ENCODE measurements at regions not wholly inside any gene's neighbourhood (a gene's known extent, or its start where the extent isn't known, plus 50 kb on each side); places are given as distances from the start of the nearest gene placed in this dataset.
"Not testable (repeated sequence)": the region's sequence is repeated elsewhere in the genome, so short reads cannot be mapped to it uniquely, and the experiment has no call there.

- no peak overlapping the region for H3K27ac ChIP-seq (ENCODE audit: low read depth in 2 of 2, low read length in 2 of 2)
- H3K9me3 ChIP-seq (ENCODE audit: control insufficient read depth in 2 of 2, low read length in 2 of 2), result no peaks in the 10 kb centered on the region
Observed at GRCh38 chr18:39230086-39230803, 1664.6 kb upstream of the CELF4 start.

GRCh38 chr18:39227769-39228168 is 1662.2 kb upstream of the CELF4 start:
- H3K36me3 ChIP-seq (ENCODE audit: control insufficient read depth in 2 of 2, insufficient read depth in 2 of 2, low read length in 2 of 2), result not testable (repeated sequence)

More at GRCh38 chr18:39230086-39230803, 1664.6 kb upstream of the CELF4 start:
- Histone ChIP-seq H3K9ac (ENCODE audit: low read depth in 1 of 2, low read length in 2 of 2) (no peak overlapping the region), H3K36me3 (ENCODE audit: control insufficient read depth in 2 of 2, insufficient read depth in 2 of 2, low read length in 2 of 2) (no peaks in the 10 kb centered on the region), H3K4me3 (ENCODE audit: low read length in 2 of 2) (no peak overlapping the region), H3K4me1 (ENCODE audit: control insufficient read depth in 2 of 2, insufficient read depth in 2 of 2, low read length in 2 of 2) (no peaks in the 10 kb centered on the region), H3K27me3 (ENCODE audit: control insufficient read depth in 2 of 2, insufficient read depth in 2 of 2, low read length in 2 of 2) (no peaks in the 10 kb centered on the region)

GRCh38 chr18:39225373-39225772 is 1659.8 kb upstream of the CELF4 start:
- H3K36me3 ChIP-seq (ENCODE audit: control insufficient read depth in 2 of 2, insufficient read depth in 2 of 2, low read length in 2 of 2), result no peaks in the 10 kb centered on the region
- no peaks in the 10 kb centered on the region for H3K4me1 ChIP-seq (ENCODE audit: control insufficient read depth in 2 of 2, insufficient read depth in 2 of 2, low read length in 2 of 2)
- no peak overlapping the region for H3K4me3 ChIP-seq (ENCODE audit: low read length in 2 of 2)
- no peaks in the 10 kb centered on the region for H3K9me3 ChIP-seq (ENCODE audit: control insufficient read depth in 2 of 2, low read length in 2 of 2)
- H3K9ac ChIP-seq (ENCODE audit: low read depth in 1 of 2, low read length in 2 of 2), result no peak overlapping the region
- no peaks in the 10 kb centered on the region for H3K27me3 ChIP-seq (ENCODE audit: control insufficient read depth in 2 of 2, insufficient read depth in 2 of 2, low read length in 2 of 2)
- no peak overlapping the region for H3K27ac ChIP-seq (ENCODE audit: low read depth in 2 of 2, low read length in 2 of 2)

More at GRCh38 chr18:39227769-39228168, 1662.2 kb upstream of the CELF4 start:
- not testable (repeated sequence) for H3K27ac ChIP-seq (ENCODE audit: low read depth in 2 of 2, low read length in 2 of 2); H3K4me3 ChIP-seq (ENCODE audit: low read length in 2 of 2); H3K9me3 ChIP-seq (ENCODE audit: control insufficient read depth in 2 of 2, low read length in 2 of 2); H3K4me1 ChIP-seq (ENCODE audit: control insufficient read depth in 2 of 2, insufficient read depth in 2 of 2, low read length in 2 of 2); H3K9ac ChIP-seq (ENCODE audit: low read depth in 1 of 2, low read length in 2 of 2); H3K27me3 ChIP-seq (ENCODE audit: control insufficient read depth in 2 of 2, insufficient read depth in 2 of 2, low read length in 2 of 2)

- no peaks in the 10 kb centered on the region for H3K9me3 ChIP-seq (ENCODE audit: control insufficient read depth in 2 of 2, low read length in 2 of 2)
- H3K4me1 ChIP-seq (ENCODE audit: control insufficient read depth in 2 of 2, insufficient read depth in 2 of 2, low read length in 2 of 2), result no peaks in the 10 kb centered on the region
- no peaks in the 10 kb centered on the region for H3K36me3 ChIP-seq (ENCODE audit: control insufficient read depth in 2 of 2, insufficient read depth in 2 of 2, low read length in 2 of 2)
- no peaks in the 10 kb centered on the region for H3K27me3 ChIP-seq (ENCODE audit: control insufficient read depth in 2 of 2, insufficient read depth in 2 of 2, low read length in 2 of 2)
- no peak overlapping the region for H3K4me3 ChIP-seq (ENCODE audit: low read length in 2 of 2)
- no peak overlapping the region for H3K9ac ChIP-seq (ENCODE audit: low read depth in 1 of 2, low read length in 2 of 2)
- no peak overlapping the region for H3K27ac ChIP-seq (ENCODE audit: low read depth in 2 of 2, low read length in 2 of 2)
Observed at GRCh38 chr18:39223283-39223682, 1657.7 kb upstream of the CELF4 start.

GRCh38 chr18:39215920-39216319 is 1650.3 kb upstream of the CELF4 start:
- no peaks in the 10 kb centered on the region for H3K36me3 ChIP-seq (ENCODE audit: control insufficient read depth in 2 of 2, insufficient read depth in 2 of 2, low read length in 2 of 2)
- no peak overlapping the region for H3K9ac ChIP-seq (ENCODE audit: low read depth in 1 of 2, low read length in 2 of 2)
- H3K27me3 ChIP-seq (ENCODE audit: control insufficient read depth in 2 of 2, insufficient read depth in 2 of 2, low read length in 2 of 2), result no peaks in the 10 kb centered on the region
- H3K4me3 ChIP-seq (ENCODE audit: low read length in 2 of 2), result no peak overlapping the region
- H3K4me1 ChIP-seq (ENCODE audit: control insufficient read depth in 2 of 2, insufficient read depth in 2 of 2, low read length in 2 of 2), result no peaks in the 10 kb centered on the region
- H3K27ac ChIP-seq (ENCODE audit: low read depth in 2 of 2, low read length in 2 of 2), result no peak overlapping the region
- no peaks in the 10 kb centered on the region for H3K9me3 ChIP-seq (ENCODE audit: control insufficient read depth in 2 of 2, low read length in 2 of 2)

GRCh38 chr18:39211461-39211860 is 1645.9 kb upstream of the CELF4 start:
- no peak overlapping the region for H3K27ac ChIP-seq (ENCODE audit: low read depth in 2 of 2, low read length in 2 of 2)
- H3K27me3 ChIP-seq (ENCODE audit: control insufficient read depth in 2 of 2, insufficient read depth in 2 of 2, low read length in 2 of 2), result no peaks in the 10 kb centered on the region
- H3K36me3 ChIP-seq (ENCODE audit: control insufficient read depth in 2 of 2, insufficient read depth in 2 of 2, low read length in 2 of 2), result no peaks in the 10 kb centered on the region
- no peak overlapping the region for H3K9ac ChIP-seq (ENCODE audit: low read depth in 1 of 2, low read length in 2 of 2)
- H3K9me3 ChIP-seq (ENCODE audit: control insufficient read depth in 2 of 2, low read length in 2 of 2), result no peaks in the 10 kb centered on the region
- H3K4me3 ChIP-seq (ENCODE audit: low read length in 2 of 2), result no peak overlapping the region
- no peaks in the 10 kb centered on the region for H3K4me1 ChIP-seq (ENCODE audit: control insufficient read depth in 2 of 2, insufficient read depth in 2 of 2, low read length in 2 of 2)

GRCh38 chr18:39209173-39209572 is 1643.6 kb upstream of the CELF4 start:
- Histone ChIP-seq H3K9me3 (ENCODE audit: control insufficient read depth in 2 of 2, low read length in 2 of 2) (no peaks in the 10 kb centered on the region), H3K4me1 (ENCODE audit: control insufficient read depth in 2 of 2, insufficient read depth in 2 of 2, low read length in 2 of 2) (no peaks in the 10 kb centered on the region), H3K27ac (ENCODE audit: low read depth in 2 of 2, low read length in 2 of 2) (no peak overlapping the region), H3K4me3 (ENCODE audit: low read length in 2 of 2) (no peak overlapping the region), H3K27me3 (ENCODE audit: control insufficient read depth in 2 of 2, insufficient read depth in 2 of 2, low read length in 2 of 2) (no peaks in the 10 kb centered on the region), H3K36me3 (ENCODE audit: control insufficient read depth in 2 of 2, insufficient read depth in 2 of 2, low read length in 2 of 2) (no peaks in the 10 kb centered on the region), H3K9ac (ENCODE audit: low read depth in 1 of 2, low read length in 2 of 2) (no peak overlapping the region)

GRCh38 chr18:39208729-39209128 is 1643.1 kb upstream of the CELF4 start:
- no peaks in the 10 kb centered on the region for H3K4me1 ChIP-seq (ENCODE audit: control insufficient read depth in 2 of 2, insufficient read depth in 2 of 2, low read length in 2 of 2)
- no peaks in the 10 kb centered on the region for H3K27me3 ChIP-seq (ENCODE audit: control insufficient read depth in 2 of 2, insufficient read depth in 2 of 2, low read length in 2 of 2)
- H3K36me3 ChIP-seq (ENCODE audit: control insufficient read depth in 2 of 2, insufficient read depth in 2 of 2, low read length in 2 of 2), result no peaks in the 10 kb centered on the region
- no peak overlapping the region for H3K4me3 ChIP-seq (ENCODE audit: low read length in 2 of 2)
- H3K27ac ChIP-seq (ENCODE audit: low read depth in 2 of 2, low read length in 2 of 2), result no peak overlapping the region
- H3K9me3 ChIP-seq (ENCODE audit: control insufficient read depth in 2 of 2, low read length in 2 of 2), result no peaks in the 10 kb centered on the region
- no peak overlapping the region for H3K9ac ChIP-seq (ENCODE audit: low read depth in 1 of 2, low read length in 2 of 2)

- H3K9me3 ChIP-seq (ENCODE audit: control insufficient read depth in 2 of 2, low read length in 2 of 2), result no peaks in the 10 kb centered on the region
- H3K9ac ChIP-seq (ENCODE audit: low read depth in 1 of 2, low read length in 2 of 2), result no peak overlapping the region
- no peak overlapping the region for H3K27ac ChIP-seq (ENCODE audit: low read depth in 2 of 2, low read length in 2 of 2)
- H3K4me3 ChIP-seq (ENCODE audit: low read length in 2 of 2), result no peak overlapping the region
- no peaks in the 10 kb centered on the region for H3K27me3 ChIP-seq (ENCODE audit: control insufficient read depth in 2 of 2, insufficient read depth in 2 of 2, low read length in 2 of 2)
- no peaks in the 10 kb centered on the region for H3K36me3 ChIP-seq (ENCODE audit: control insufficient read depth in 2 of 2, insufficient read depth in 2 of 2, low read length in 2 of 2)
- H3K4me1 ChIP-seq (ENCODE audit: control insufficient read depth in 2 of 2, insufficient read depth in 2 of 2, low read length in 2 of 2), result no peaks in the 10 kb centered on the region
Observed at GRCh38 chr18:39208190-39208589, 1642.6 kb upstream of the CELF4 start.

GRCh38 chr18:39206398-39207103 is 1641.0 kb upstream of the CELF4 start:
- H3K27me3 ChIP-seq (ENCODE audit: control insufficient read depth in 2 of 2, insufficient read depth in 2 of 2, low read length in 2 of 2), result not testable (repeated sequence)

More at GRCh38 chr18:39206398-39207103, 1641.0 kb upstream of the CELF4 start:
- not testable (repeated sequence) for H3K4me3 ChIP-seq (ENCODE audit: low read length in 2 of 2); H3K36me3 ChIP-seq (ENCODE audit: control insufficient read depth in 2 of 2, insufficient read depth in 2 of 2, low read length in 2 of 2); H3K4me1 ChIP-seq (ENCODE audit: control insufficient read depth in 2 of 2, insufficient read depth in 2 of 2, low read length in 2 of 2); H3K27ac ChIP-seq (ENCODE audit: low read depth in 2 of 2, low read length in 2 of 2); H3K9ac ChIP-seq (ENCODE audit: low read depth in 1 of 2, low read length in 2 of 2); H3K9me3 ChIP-seq (ENCODE audit: control insufficient read depth in 2 of 2, low read length in 2 of 2)
